Peyer's patch (tissue), 4 donors: ENCODE measurements at regions not wholly inside any gene's neighbourhood (a gene's known extent, or its start where the extent isn't known, plus 50 kb on each side); places are given as distances from the start of the nearest gene placed in this dataset.

Experiments used
- DNase-seq, 3 donors: peaks; one replicate each; pipeline ENCODE4 v3.0.0-alpha.2; 2017 to 2019
- H3K27ac ChIP-seq, 4 donors: fragments of 200-600 bp; sonication (generic); one replicate each; pipeline ENCODE4 v1.5.1; 2016 to 2019
- H3K27me3 ChIP-seq, 2 donors: fragments of 200-600 bp; sonication (generic); one replicate each; pipeline ENCODE4 v1.5.1; 2019
- H3K36me3 ChIP-seq, 3 donors: fragments of 200-600 bp; sonication (generic); one replicate each; pipeline ENCODE4 v1.5.1; 2016 to 2019
- H3K4me1 ChIP-seq, 4 donors: fragments of 200-600 bp; sonication (generic); one replicate each; pipeline ENCODE4 v1.5.1; 2016 to 2019
- H3K4me3 ChIP-seq, 4 donors: fragments of 200-600 bp; sonication (generic); 1 replicate in 3 of 4; 2 replicates in 1 of 4; pipeline ENCODE4 v1.5.1; 2016 to 2019; ENCODE audit warnings: mild to moderate bottlenecking in 1 of 4
- H3K9me3 ChIP-seq, 4 donors: fragments of 200-600 bp; sonication (generic); one replicate each; pipeline ENCODE4 v1.5.1; 2016 to 2019; ENCODE audit warnings: mild to moderate bottlenecking in 1 of 4
- CTCF ChIP-seq, 6 experiments: fragments of 450-650 bp in 4 of 6; fragments of 200-600 bp in 2 of 6; sonication (generic) in 1 of 6; IDR thresholded peaks; one replicate each; pipeline ENCODE4 v1.5.1; 2017 to 2019; ENCODE audit warnings: antibody characterized with exemption in 6 of 6, mild to moderate bottlenecking in 3 of 6, moderate library complexity in 1 of 6
- POLR2A ChIP-seq, 2 donors: fragments of 450-650 bp; IDR thresholded peaks; one replicate each; pipeline ENCODE4 v1.5.1; 2017; ENCODE audit warnings: antibody characterized with exemption in 2 of 2, mild to moderate bottlenecking in 2 of 2, moderate library complexity in 2 of 2

GRCh38 chr12:97336900-97337751, 125.5 kb upstream of the RMST start:
- Histone ChIP-seq H3K27me3 (no peaks in the 10 kb centered on the region), H3K4me3 (no peak overlapping the region), H3K27ac (no peak overlapping the region), H3K36me3 (no peaks in the 10 kb centered on the region), H3K4me1 (no peaks in the 10 kb centered on the region), H3K9me3 (no peaks in the 10 kb centered on the region)
- TF ChIP-seq CTCF (IDR thresholded peaks at IDR 0.05) (no peak), POLR2A (IDR thresholded peaks at IDR 0.05) (no peak)
- no peak for DNase-seq

GRCh38 chr12:97342130-97342529, 120.5 kb upstream of the RMST start:
- no peak overlapping the region for H3K27ac ChIP-seq
- TF ChIP-seq CTCF (IDR thresholded peaks at IDR 0.05) (no peak), POLR2A (IDR thresholded peaks at IDR 0.05) (no peak)
- no peaks in the 10 kb centered on the region for H3K9me3 ChIP-seq
- no peaks in the 10 kb centered on the region for H3K4me1 ChIP-seq
- DNase-seq, result no peak
- H3K36me3 ChIP-seq, result no peaks in the 10 kb centered on the region
- no peaks in the 10 kb centered on the region for H3K27me3 ChIP-seq
- no peak overlapping the region for H3K4me3 ChIP-seq

- Histone ChIP-seq H3K4me1 (no peaks in the 10 kb centered on the region), H3K4me3 (no peak overlapping the region), H3K27me3 (no peaks in the 10 kb centered on the region), H3K36me3 (no peaks in the 10 kb centered on the region), H3K9me3 (no peaks in the 10 kb centered on the region), H3K27ac (no peak overlapping the region)
- no peak for DNase-seq
- no peak for TF ChIP-seq CTCF (IDR thresholded peaks at IDR 0.05)
- TF ChIP-seq POLR2A (IDR thresholded peaks at IDR 0.05), result no peak
Measured at GRCh38 chr12:97347956-97348355, 114.6 kb upstream of the RMST start.

- no peaks in the 10 kb centered on the region for H3K9me3 ChIP-seq
- no peak overlapping the region for H3K27ac ChIP-seq
- DNase-seq, result no peak
- H3K4me3 ChIP-seq, result no peak overlapping the region
- no peaks in the 10 kb centered on the region for H3K36me3 ChIP-seq
- no peaks in the 10 kb centered on the region for H3K27me3 ChIP-seq
- no peak for TF ChIP-seq CTCF (IDR thresholded peaks at IDR 0.05)
- TF ChIP-seq POLR2A (IDR thresholded peaks at IDR 0.05), result no peak
- no peaks in the 10 kb centered on the region for H3K4me1 ChIP-seq
Measured at GRCh38 chr12:97358361-97358760, 104.2 kb upstream of the RMST start.

GRCh38 chr12:97359021-97359690, 103.4 kb upstream of the RMST start:
- no peak for DNase-seq
- no peaks in the 10 kb centered on the region for H3K9me3 ChIP-seq
- no peaks in the 10 kb centered on the region for H3K36me3 ChIP-seq
- no peak overlapping the region for H3K27ac ChIP-seq
- TF ChIP-seq POLR2A (IDR thresholded peaks at IDR 0.05), result no peak
- TF ChIP-seq CTCF (IDR thresholded peaks at IDR 0.05), result no peak
- H3K27me3 ChIP-seq, result no peaks in the 10 kb centered on the region
- H3K4me1 ChIP-seq, result no peaks in the 10 kb centered on the region
- no peak overlapping the region for H3K4me3 ChIP-seq
